Adipocyte (in vitro differentiated cells): ENCODE measurements at regions not wholly inside any gene's neighbourhood (a gene's known extent, or its start where the extent isn't known, plus 50 kb on each side); places are given as distances from the start of the nearest gene placed in this dataset.

ENCODE experiments used
- DNase-seq: peaks from one replicate; pipeline ENCODE4 v3.0.0-alpha.2; 2015; ENCODE audit warnings: low read depth
- H3K27me3 ChIP-seq: replicated peaks from 2 replicates; pipeline ENCODE4 v1.7.0; 2013; ENCODE audit warnings: mild to moderate bottlenecking, low read length, moderate library complexity; ENCODE audit not compliant: control insufficient read depth, insufficient read depth
- H3K36me3 ChIP-seq: 2 replicates; pipeline ENCODE4 v1.7.0; 2013; ENCODE audit warnings: low read length, mild to moderate bottlenecking, moderate library complexity; ENCODE audit not compliant: control insufficient read depth, insufficient read depth, severe bottlenecking
- H3K4me1 ChIP-seq: 2 replicates; pipeline ENCODE4 v1.7.0; 2013; ENCODE audit warnings: mild to moderate bottlenecking, low read length, moderate library complexity; ENCODE audit not compliant: control insufficient read depth, insufficient read depth
- H3K4me3 ChIP-seq: 2 replicates; pipeline ENCODE4 v1.7.0; 2013; ENCODE audit warnings: mild to moderate bottlenecking, low read length, moderate library complexity
- H3K9ac ChIP-seq: 2 replicates; pipeline ENCODE4 v1.7.0; 2013; ENCODE audit warnings: mild to moderate bottlenecking, low read length, moderate library complexity
- H3K9me3 ChIP-seq: 2 replicates; pipeline ENCODE4 v1.7.0; 2013; ENCODE audit warnings: mild to moderate bottlenecking, low read length, moderate library complexity; ENCODE audit not compliant: control insufficient read depth

DNA sequence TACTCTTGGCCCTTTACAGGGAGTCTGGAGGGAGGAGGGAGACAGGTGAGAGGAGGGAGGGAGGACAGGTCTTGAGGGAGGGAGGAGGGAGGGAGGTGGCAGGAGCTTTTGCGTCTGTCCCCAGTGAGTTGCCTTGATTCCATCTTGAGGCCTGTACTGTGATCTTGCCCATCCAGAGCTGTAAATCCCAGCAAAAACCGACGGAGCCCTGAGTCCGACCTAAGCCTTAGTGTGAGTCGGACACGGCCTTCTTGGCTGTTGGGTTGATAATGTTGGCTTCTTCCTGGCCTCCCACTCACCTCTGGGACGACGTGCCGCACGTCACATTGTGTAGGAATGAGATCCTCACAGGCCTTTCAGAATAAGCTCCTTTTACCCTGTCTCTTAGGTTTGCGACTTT, 72.5 kb downstream of the RGS12 start:
- H3K9ac ChIP-seq, result no peak overlapping the region

DNA sequence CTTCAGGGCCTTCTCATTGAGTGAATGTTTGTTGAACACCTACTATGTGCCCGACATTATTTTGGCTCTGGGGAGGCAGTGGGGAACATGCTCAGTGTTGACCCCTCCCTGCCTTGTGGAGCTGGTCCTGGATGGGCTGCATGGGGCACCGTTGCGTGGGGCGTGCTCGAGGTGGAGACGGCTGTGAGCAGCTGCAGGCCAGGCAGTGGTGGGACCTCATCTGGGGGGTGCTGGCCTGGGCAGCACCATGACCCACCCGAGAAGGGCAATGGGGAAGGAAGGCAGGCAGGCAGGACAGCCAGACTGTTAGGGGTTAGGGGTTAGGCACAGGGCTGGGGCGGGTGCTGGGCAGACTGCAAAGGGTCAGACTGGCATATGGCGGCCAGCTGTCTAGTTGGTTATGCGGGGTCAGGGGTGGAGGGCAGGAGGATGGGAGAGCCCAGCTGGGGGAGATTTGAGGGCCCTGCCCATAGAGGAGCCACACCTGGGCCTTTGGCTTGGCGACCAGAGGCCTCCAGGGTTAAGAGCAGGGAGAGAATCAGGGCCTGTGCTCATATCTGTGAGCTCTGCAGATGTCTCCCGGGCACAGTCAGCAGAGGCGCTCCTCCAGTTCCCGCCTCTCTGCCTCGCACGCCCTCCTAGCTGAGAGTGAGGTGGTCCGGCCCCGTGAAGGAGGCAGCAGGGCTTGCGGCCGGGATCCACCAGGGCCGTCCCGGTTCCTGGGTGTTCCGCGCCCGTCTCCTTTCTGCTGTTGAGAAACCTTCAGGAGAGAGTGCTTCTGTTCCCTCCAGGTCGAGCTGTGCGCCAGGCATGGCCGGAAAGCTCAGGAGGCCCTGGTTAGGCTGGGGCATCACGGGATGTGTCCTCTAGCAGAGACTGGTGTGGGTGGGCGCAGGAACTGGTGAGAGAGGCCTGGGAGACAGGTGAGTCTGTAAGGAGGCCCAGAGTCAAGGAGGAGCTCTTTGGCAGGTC, 73.3 kb downstream of the RGS12 start:
- Histone ChIP-seq H3K4me3 (no peak overlapping the region), H3K36me3 (no peaks in the 10 kb centered on the region), H3K4me1 (peaks cover 18% of the 10 kb centered on the region), H3K9me3 (no peaks in the 10 kb centered on the region), H3K9ac (no peak overlapping the region), H3K27me3 (no peaks in the 10 kb centered on the region)
- no peak for DNase-seq

More for the DNA sequence above, 72.5 kb downstream of the RGS12 start:
- no peaks in the 10 kb centered on the region for H3K36me3 ChIP-seq
- DNase-seq, result no peak
- H3K4me1 ChIP-seq, result peaks cover 14% of the 10 kb centered on the region
- no peaks in the 10 kb centered on the region for H3K27me3 ChIP-seq
- no peak overlapping the region for H3K4me3 ChIP-seq
- H3K9me3 ChIP-seq, result no peaks in the 10 kb centered on the region

DNA sequence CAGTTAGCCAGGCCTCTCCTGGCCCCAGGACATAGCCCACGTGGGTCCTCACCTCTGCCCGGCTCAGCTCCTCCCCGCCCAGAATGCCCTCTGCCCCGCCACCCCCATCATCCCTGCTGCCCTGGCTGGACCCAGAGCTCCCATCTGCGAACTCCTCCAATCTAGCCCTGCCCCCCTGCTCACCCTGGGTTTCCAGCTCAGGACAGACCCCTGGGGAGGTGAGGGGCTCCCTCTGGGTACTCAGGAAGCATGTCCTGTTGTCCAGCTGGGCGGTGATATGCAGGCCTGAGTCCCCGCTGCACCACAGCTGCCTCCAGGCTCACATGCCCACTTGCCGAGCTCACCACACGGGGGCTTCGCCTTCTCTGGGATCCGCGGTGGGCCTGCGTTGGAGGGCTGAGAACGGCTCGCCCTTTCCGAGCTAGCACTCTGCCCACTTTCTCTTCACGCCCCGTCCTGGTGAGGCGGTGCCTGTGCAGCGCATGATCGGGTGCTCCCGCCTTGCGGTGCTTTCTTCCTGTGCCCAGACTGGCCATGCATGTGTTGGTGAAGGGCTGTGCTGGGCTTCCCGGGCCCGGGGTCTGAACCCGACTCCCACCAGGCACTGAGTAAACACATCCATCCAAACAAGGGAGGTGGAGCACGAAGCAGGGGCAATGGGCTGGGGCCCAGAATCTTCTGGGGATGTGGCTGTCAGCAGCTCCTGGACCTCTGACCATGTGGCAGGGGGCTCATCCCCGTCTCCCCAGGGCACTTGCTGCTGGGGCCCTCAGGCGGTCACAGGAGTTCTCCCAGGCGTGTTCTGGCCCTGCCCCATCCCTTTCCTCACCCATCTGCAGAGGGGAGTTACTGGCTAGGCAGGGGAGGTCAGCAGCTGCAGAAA, 74.3 kb downstream of the RGS12 start:
- DNase-seq, result no peak
- H3K4me1 ChIP-seq, result peaks cover 18% of the 10 kb centered on the region
- no peak overlapping the region for H3K4me3 ChIP-seq
- no peak overlapping the region for H3K9ac ChIP-seq
- no peaks in the 10 kb centered on the region for H3K9me3 ChIP-seq
- H3K36me3 ChIP-seq, result no peaks in the 10 kb centered on the region
- H3K27me3 ChIP-seq, result no peaks in the 10 kb centered on the region

DNA sequence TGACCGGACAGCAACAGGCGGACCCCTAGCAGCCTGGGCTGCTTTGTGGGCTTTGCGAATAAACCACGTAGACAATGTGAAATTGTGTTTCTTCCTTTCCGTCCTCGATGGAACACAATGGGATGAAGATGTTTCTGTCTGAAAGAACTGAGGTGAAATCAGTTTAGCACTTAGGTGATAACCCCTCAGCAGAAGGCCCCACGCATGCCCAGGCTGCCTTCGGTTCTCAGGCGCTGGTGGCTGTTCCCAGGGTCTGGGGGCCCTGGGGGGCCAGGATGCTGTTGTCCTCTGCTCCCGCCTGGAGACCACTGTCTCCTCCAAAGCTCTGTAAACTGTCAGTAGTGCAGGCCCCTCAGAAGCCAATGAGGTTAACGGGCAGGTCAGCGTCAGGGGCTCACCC, 73.9 kb upstream of the HGFAC start:
- peaks cover 22% of the 10 kb centered on the region for H3K4me1 ChIP-seq

DNA sequence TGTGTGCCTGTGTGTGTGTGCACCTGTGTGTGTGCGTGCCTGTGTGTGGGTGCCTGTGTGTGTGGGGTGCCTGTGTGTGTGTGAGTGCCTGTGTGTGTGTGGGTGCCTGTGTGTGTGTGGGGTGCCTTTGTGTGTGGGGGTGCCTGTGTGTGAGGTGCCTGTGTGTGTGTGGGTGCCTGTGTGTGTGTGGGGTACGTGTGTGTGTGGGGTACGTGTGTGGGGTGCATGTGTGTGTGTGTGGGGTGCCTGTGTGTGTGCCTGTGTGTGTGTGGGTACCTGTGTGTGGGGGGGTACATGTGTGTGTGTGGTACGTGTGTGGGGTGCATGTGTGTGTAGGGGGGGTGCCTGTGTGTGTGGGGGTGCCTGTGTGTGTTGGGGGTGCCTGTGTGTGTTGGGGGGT, 73.4 kb upstream of the HGFAC start:
- no peak overlapping the region for H3K9ac ChIP-seq
- no peaks in the 10 kb centered on the region for H3K27me3 ChIP-seq
- H3K4me3 ChIP-seq, result no peak overlapping the region
- no peaks in the 10 kb centered on the region for H3K9me3 ChIP-seq
- no peaks in the 10 kb centered on the region for H3K36me3 ChIP-seq
- H3K4me1 ChIP-seq, result peaks cover 24% of the 10 kb centered on the region
- no peak for DNase-seq

More for the DNA sequence above, 73.9 kb upstream of the HGFAC start:
- no peak for DNase-seq
- Histone ChIP-seq H3K36me3 (no peaks in the 10 kb centered on the region), H3K9ac (no peak overlapping the region), H3K27me3 (no peaks in the 10 kb centered on the region), H3K9me3 (no peaks in the 10 kb centered on the region), H3K4me3 (no peak overlapping the region)

DNA sequence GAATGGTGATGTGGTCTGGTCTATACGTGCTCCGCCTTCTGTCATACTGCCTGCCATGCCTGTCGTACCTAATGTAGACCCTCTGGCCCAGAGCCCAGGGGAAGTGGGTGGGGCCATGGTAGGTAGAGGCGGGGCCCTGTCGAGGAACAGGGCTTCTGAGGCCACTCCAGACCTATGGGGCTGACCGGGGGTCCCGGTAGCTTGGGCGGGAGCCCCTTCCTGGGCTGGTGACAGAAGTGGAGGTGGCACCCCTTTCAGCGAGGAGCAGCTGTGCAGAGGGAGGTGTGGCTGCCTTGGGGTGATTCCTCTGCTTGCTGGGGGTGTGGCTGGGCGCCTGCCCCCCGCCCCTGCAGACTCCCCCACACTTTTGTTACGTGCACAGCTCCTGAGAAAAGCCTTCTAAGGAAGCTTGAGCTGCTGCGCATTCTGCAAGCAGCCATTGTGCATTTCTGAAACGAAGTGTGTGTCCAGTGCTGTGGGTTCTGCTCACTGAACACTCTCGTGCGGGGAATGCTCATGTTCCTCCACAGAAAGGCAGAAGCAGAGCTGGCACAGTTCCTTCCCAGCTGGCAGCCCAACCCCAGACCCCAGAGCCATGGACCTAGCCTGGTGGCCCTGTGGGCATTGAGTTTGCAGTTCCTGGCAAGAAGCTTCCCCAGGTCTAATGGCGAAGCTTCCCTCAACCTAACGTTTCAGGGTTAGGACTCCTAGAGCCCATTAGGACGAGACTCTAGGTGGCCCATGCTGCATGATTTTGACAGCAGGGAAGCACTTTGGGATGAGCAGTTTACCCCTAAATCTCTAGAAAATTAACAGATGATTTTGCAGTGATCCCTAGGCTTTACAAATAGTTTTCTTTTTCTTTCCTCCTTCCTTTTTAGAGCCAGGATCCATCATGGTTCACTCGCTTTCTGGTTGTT, 72.7 kb upstream of the HGFAC start:
- H3K9me3 ChIP-seq, result no peaks in the 10 kb centered on the region
- no peaks in the 10 kb centered on the region for H3K36me3 ChIP-seq
- no peaks in the 10 kb centered on the region for H3K27me3 ChIP-seq
- H3K4me1 ChIP-seq, result peaks cover 24% of the 10 kb centered on the region
- no peak overlapping the region for H3K9ac ChIP-seq
- H3K4me3 ChIP-seq, result peak overlapping the region; percentile 76
- DNase-seq, result peak; percentile 1

DNA sequence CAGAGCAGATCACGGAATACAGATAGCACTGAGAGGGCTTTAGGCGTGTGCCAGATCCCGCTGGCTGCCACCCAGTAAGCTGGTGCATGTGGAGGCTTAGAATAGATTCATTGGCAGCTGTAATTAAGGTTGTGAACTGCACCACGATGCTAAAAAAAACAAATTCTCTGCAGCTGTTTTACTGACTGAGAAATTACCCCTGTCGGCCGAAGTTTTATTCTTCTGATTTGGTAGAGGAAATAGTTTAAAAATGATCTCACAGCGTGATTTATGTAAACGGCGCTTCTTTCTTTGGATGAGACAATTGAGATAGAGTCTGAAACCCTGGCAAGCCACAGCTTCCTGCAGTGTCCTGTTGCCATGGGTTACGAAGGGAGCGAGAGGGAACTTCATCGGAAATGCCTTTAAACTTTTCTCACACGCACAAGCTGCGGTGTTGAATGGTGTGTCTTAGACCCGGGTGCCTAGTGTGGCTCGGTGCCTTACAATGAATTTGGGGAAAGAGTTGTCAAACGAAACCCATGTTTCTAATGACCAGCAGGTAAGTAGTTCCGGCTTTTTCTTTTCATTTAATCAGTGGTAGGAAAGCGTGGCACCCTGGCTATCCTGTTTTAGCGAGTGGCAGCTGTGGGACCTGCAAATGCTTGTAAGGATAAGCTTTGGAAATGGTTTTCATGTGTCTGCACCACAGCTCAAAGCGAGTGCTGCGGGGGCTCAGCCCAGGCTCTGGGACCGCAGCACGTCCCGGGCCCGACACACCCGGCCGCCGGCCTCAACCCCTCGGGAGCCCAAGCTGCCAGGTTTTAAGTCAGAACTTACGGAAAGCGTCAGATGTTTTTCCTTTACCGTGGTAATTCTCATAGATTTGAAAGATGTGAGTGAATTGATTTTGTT, 71.7 kb upstream of the HGFAC start:
- H3K36me3 ChIP-seq, result no peaks in the 10 kb centered on the region
- H3K9me3 ChIP-seq, result no peaks in the 10 kb centered on the region
- DNase-seq, result peak; percentile 84
- peak overlapping the region; percentile 13 for H3K9ac ChIP-seq
- no peaks in the 10 kb centered on the region for H3K27me3 ChIP-seq
- H3K4me1 ChIP-seq, result peaks cover 24% of the 10 kb centered on the region
- H3K4me3 ChIP-seq, result peak overlapping the region; percentile 76

DNA sequence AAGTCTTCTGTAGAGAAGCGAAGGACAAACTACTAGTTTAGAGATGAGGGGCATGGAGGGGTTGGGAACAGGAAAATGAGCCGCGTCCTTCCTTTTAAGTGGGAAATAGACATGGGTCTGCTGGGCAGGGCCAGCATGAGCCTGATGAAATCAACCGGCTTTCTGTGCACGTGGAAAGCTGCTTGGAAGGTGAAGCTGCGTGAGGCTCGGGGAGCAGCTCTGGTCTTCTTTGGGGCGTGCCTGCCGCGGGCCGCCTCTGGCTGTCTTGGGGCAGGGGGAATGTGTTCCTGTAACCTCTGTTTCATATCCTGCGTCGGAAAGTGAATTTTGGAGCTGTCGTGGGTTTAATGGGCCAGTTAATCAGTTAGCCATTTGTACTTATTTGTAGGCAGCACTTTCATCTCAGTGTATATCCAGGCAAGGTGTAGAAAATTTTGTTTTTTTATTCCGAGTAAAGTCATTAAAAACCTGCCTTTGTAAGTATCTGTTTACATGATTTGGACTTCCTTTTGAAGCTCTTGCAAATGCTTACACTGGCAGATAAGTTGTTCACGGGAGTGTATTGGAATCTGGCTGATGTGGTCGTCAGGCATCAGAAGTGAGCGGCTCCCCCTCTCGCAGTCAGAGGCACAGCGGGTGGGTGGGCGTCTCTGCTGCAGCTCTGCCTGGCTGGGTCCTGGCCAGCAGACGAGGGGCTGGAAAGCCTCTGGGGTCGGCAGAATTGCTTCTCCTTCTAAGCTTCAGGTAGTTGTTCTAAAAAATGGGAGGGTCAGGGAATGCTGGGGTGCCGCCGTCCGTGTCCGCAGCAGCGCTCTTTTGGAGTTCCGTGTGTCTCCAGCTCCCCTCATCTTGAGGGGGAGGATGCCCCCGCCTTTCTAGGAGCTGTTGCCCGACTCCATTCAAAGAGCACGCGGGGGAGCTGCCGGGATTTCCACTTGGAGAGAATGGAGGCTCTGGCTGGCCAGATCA, 70.5 kb upstream of the HGFAC start:
- Histone ChIP-seq H3K36me3 (no peaks in the 10 kb centered on the region), H3K4me1 (peaks cover 30% of the 10 kb centered on the region), H3K4me3 (no peak overlapping the region), H3K27me3 (no peaks in the 10 kb centered on the region), H3K9me3 (no peaks in the 10 kb centered on the region), H3K9ac (no peak overlapping the region)
- no peak for DNase-seq

DNA sequence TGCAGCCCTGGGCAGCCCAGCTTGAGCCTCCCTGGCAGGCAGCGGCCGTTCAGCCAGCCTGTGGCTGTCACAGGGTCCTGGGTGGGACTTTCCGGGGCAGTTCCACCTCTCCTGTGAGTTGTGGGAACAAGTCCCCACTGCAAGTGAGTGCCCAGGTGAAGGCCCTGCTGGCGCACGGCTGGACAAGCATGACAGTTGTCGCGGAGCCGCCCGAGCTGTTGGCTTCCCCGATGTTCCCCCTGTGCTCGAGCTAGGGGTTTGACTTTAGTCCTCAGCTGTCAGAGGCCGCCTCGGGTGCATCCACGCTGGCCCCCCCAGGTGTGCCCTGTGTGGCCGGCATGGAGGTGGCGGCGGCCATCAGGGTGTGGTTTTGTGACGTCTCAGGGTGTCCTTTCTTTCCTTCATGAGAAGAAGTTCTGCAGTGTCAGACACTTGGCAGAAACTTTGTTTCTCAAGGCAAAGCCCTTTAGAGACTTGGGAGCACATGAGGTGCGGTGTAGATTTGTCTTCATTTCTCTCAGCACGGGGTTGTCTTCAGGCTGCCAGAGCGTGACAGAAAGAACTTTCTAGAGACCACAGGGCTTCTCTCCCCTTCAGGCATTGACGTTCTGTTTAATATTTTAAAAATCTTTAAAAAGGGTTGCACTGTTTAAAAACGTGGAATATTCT, 69.4 kb upstream of the HGFAC start:
- Histone ChIP-seq H3K4me3 (no peak overlapping the region), H3K4me1 (peaks cover 32% of the 10 kb centered on the region), H3K36me3 (no peaks in the 10 kb centered on the region), H3K9me3 (no peaks in the 10 kb centered on the region), H3K9ac (no peak overlapping the region), H3K27me3 (no peaks in the 10 kb centered on the region)
- no peak for DNase-seq
